ENCODE measurements at regions not wholly inside any gene's neighbourhood (a gene's known extent, or its start where the extent isn't known, plus 50 kb on each side); places are given as distances from the start of the nearest gene placed in this dataset.

- no peak for DNase-seq (ENCODE audit: low spot score)
Observed at GRCh38 chr2:8006181-8006580, 675.7 kb upstream of the ID2 start.

GRCh38 chr2:8006626-8007025, 675.2 kb upstream of the ID2 start:
- DNase-seq (ENCODE audit: low spot score) = no peak

- DNase-seq (ENCODE audit: low spot score) = no peak
Observed at GRCh38 chr2:8009010-8009597, 672.8 kb upstream of the ID2 start.

- no peak for DNase-seq (ENCODE audit: low spot score)
Observed at GRCh38 chr2:8015848-8016600, 665.8 kb upstream of the ID2 start.

GRCh38 chr2:8016688-8017087, 665.2 kb upstream of the ID2 start:
- DNase-seq (ENCODE audit: low spot score) = no peak

GRCh38 chr2:8018956-8019355, 662.9 kb upstream of the ID2 start:
- DNase-seq (ENCODE audit: low spot score) = no peak

- DNase-seq (ENCODE audit: low spot score) = no peak
Observed at GRCh38 chr2:8019934-8020333, 661.9 kb upstream of the ID2 start.

- no peak for DNase-seq (ENCODE audit: low spot score)
Observed at GRCh38 chr2:8021921-8022320, 659.9 kb upstream of the ID2 start.

GRCh38 chr2:8022908-8023640, 658.8 kb upstream of the ID2 start:
- DNase-seq (ENCODE audit: low spot score) = peak; percentile 38

GRCh38 chr2:8024506-8024905, 657.4 kb upstream of the ID2 start:
- no peak for DNase-seq (ENCODE audit: low spot score)

GRCh38 chr2:8026381-8026780, 655.5 kb upstream of the ID2 start:
- DNase-seq (ENCODE audit: low spot score) = no peak

- DNase-seq (ENCODE audit: low spot score) = no peak
Observed at GRCh38 chr2:8027387-8027786, 654.5 kb upstream of the ID2 start.

GRCh38 chr2:8028036-8028435, 653.8 kb upstream of the ID2 start:
- DNase-seq (ENCODE audit: low spot score) = no peak

GRCh38 chr2:8028436-8028835, 653.4 kb upstream of the ID2 start:
- no peak for DNase-seq (ENCODE audit: low spot score)

- no peak for DNase-seq (ENCODE audit: low spot score)
Observed at GRCh38 chr2:8028981-8029380, 652.9 kb upstream of the ID2 start.

GRCh38 chr2:8030573-8031303, 651.1 kb upstream of the ID2 start:
- no peak for DNase-seq (ENCODE audit: low spot score)

- DNase-seq (ENCODE audit: low spot score) = no peak
Observed at GRCh38 chr2:8031370-8031769, 650.5 kb upstream of the ID2 start.

- DNase-seq (ENCODE audit: low spot score) = no peak
Observed at GRCh38 chr2:8033546-8034096, 648.2 kb upstream of the ID2 start.

GRCh38 chr2:8036366-8036765, 645.5 kb upstream of the ID2 start:
- DNase-seq (ENCODE audit: low spot score) = no peak

GRCh38 chr2:8039732-8040131, 642.1 kb upstream of the ID2 start:
- DNase-seq (ENCODE audit: low spot score) = no peak

GRCh38 chr2:8043295-8043694, 638.6 kb upstream of the ID2 start:
- DNase-seq (ENCODE audit: low spot score) = no peak

- DNase-seq (ENCODE audit: low spot score) = no peak
Observed at GRCh38 chr2:8044046-8044594, 637.7 kb upstream of the ID2 start.
